Transverse colon (tissue), 4 donors: ENCODE measurements at regions not wholly inside any gene's neighbourhood (a gene's known extent, or its start where the extent isn't known, plus 50 kb on each side); places are given as distances from the start of the nearest gene placed in this dataset.

Source experiments
- DNase-seq: peaks from one replicate; pipeline ENCODE4 v3.0.0-alpha.2; 2019
- H3K27ac ChIP-seq, 4 donors: fragments of 200-600 bp; sonication (generic); 2 replicates each; pipeline ENCODE4 v1.5.1; 2016 to 2018; ENCODE audit warnings: inconsistent platforms in 4 of 4
- H3K27me3 ChIP-seq: fragments of 200-600 bp; sonication (generic); 2 replicates; pipeline ENCODE4 v1.5.1; 2017; ENCODE audit warnings: inconsistent platforms
- H3K36me3 ChIP-seq, 4 donors: fragments of 200-600 bp; sonication (generic); 2 replicates each; pipeline ENCODE4 v1.5.1; 2017 to 2019; ENCODE audit warnings: inconsistent platforms in 4 of 4
- H3K4me1 ChIP-seq, 4 donors: fragments of 200-600 bp; sonication (generic); 2 replicates each; pipeline ENCODE4 v1.5.1; 2017 to 2020; ENCODE audit warnings: inconsistent platforms in 4 of 4
- H3K4me3 ChIP-seq, 4 donors: fragments of 200-600 bp; sonication (generic); 1 replicate in 1 of 4; 2 replicates in 3 of 4; pipeline versions ENCODE4 v1.5.1 to v1.6.1; 2017 to 2019; ENCODE audit warnings: inconsistent platforms in 4 of 4
- H3K9me3 ChIP-seq, 2 donors: fragments of 200-600 bp; sonication (generic); 2 replicates each; pipeline ENCODE4 v1.5.1; 2017 to 2019; ENCODE audit warnings: inconsistent platforms in 2 of 2
- CTCF ChIP-seq, 5 experiments: fragments of 200-600 bp in 3 of 5; fragments of 450-650 bp in 2 of 5; sonication (generic) in 3 of 5; IDR thresholded peaks; 1 replicate in 2 of 5; 2 replicates in 3 of 5; pipeline ENCODE4 v1.5.1; 2016 to 2017; ENCODE audit warnings: antibody characterized with exemption in 5 of 5, inconsistent platforms in 3 of 5, mild to moderate bottlenecking in 2 of 5, moderate library complexity in 1 of 5
- EP300 ChIP-seq: sonication (generic); formaldehyde crosslinking; IDR thresholded peaks from one replicate; pipeline ENCODE4 v1.6.1; 2017; ENCODE audit warnings: antibody characterized with exemption, low read depth
- POLR2A ChIP-seq: fragments of 450-650 bp; IDR thresholded peaks from one replicate; pipeline ENCODE4 v1.6.1; 2016; ENCODE audit warnings: antibody characterized with exemption, mild to moderate bottlenecking, moderate library complexity
- POLR2AphosphoS5 ChIP-seq, 3 donors: sonication (generic); formaldehyde crosslinking; IDR thresholded peaks; one replicate each; pipeline ENCODE4 v1.6.1; 2016; ENCODE audit warnings: antibody characterized with exemption in 3 of 3
- whole genome bisulfite sequencing, 2 donors: methylation state at CpG; one replicate each; pipeline ENCODE4 v1.1.5; 2018; ENCODE audit warnings: low coverage in 1 of 2; 5-methylcytosine and 5-hydroxymethylcytosine counted together
- in situ Hi-C, 4 donors: fragments of 200-750 bp; cut with MboI; loops; one replicate each; pipeline versions ENCODE4 v1.15.0 to v1.15.1; 2017; ENCODE audit warnings: low sequenced_read_pairs in 3 of 4, low pct_ligation_motif_present in 1 of 4, low pct_unique_long_range_greater_than_20kb in 1 of 4
- intact Hi-C: fragments of 100-400 bp; cut with DNase I; formaldehyde crosslinking; loops from one replicate; pipeline ENCODE4 v1.15.1; 2023; ENCODE audit warnings: low total_unique reads

- no peaks in the 10 kb centered on the region for H3K36me3 ChIP-seq
- no peaks in the 10 kb centered on the region for H3K27me3 ChIP-seq
- DNase-seq, result no peak
- no peak for TF ChIP-seq CTCF (IDR thresholded peaks at IDR 0.05)
- TF ChIP-seq EP300, result no peak
- TF ChIP-seq POLR2AphosphoS5 (IDR thresholded peaks at IDR 0.05), result no peak
- no peak for TF ChIP-seq POLR2A
- in situ Hi-C loops, result no loop called here
- H3K27ac ChIP-seq, result no peak overlapping the region
- intact Hi-C loops, result no loop called here
- H3K9me3 ChIP-seq, result no peaks in the 10 kb centered on the region
- no peak overlapping the region for H3K4me3 ChIP-seq
- 74% methylated on average over 7 of the region's 7 CpGs; no CpG with 5 or more reads in 1 of the 2 donors for WGBS, 2 donors
- H3K4me1 ChIP-seq, result no peaks in the 10 kb centered on the region
These were observed 236.4 kb upstream of the MID1 start for GRCh38 chrX:10856797-10857196.

GRCh38 chrX:10859353-10859752 is 239.0 kb upstream of the MID1 start:
- H3K9me3 ChIP-seq, result no peaks in the 10 kb centered on the region
- H3K4me1 ChIP-seq, result no peaks in the 10 kb centered on the region
- no peak for DNase-seq
- no peak overlapping the region for H3K27ac ChIP-seq
- H3K36me3 ChIP-seq, result no peaks in the 10 kb centered on the region
- 73% methylated on average over 3 of the region's 3 CpGs; no CpG with 5 or more reads in 1 of the 2 donors for WGBS, 2 donors
- in situ Hi-C loops (no loop called here), intact Hi-C loops (no loop called here)
- H3K27me3 ChIP-seq, result no peaks in the 10 kb centered on the region
- TF ChIP-seq CTCF (IDR thresholded peaks at IDR 0.05), result no peak
- TF ChIP-seq POLR2AphosphoS5 (IDR thresholded peaks at IDR 0.05), result no peak
- TF ChIP-seq POLR2A, result no peak
- no peak for TF ChIP-seq EP300
- no peak overlapping the region for H3K4me3 ChIP-seq

GRCh38 chrX:10875995-10876394 is 235.1 kb upstream of the HCCS start:
- intact Hi-C loops (no loop called here), in situ Hi-C loops (no loop called here)

GRCh38 chrX:10882484-10882883 is 228.6 kb upstream of the HCCS start:
- H3K4me3 ChIP-seq, result no peak overlapping the region
- intact Hi-C loops, result no loop called here
- DNase-seq, result no peak
- H3K27ac ChIP-seq, result no peak overlapping the region
- TF ChIP-seq EP300, result no peak
- TF ChIP-seq POLR2AphosphoS5 (IDR thresholded peaks at IDR 0.05), result no peak
- TF ChIP-seq CTCF (IDR thresholded peaks at IDR 0.05), result no peak
- TF ChIP-seq POLR2A, result no peak
- H3K9me3 ChIP-seq, result no peaks in the 10 kb centered on the region
- in situ Hi-C loops, result no loop called here
- H3K27me3 ChIP-seq, result no peaks in the 10 kb centered on the region
- no peaks in the 10 kb centered on the region for H3K4me1 ChIP-seq
- no peaks in the 10 kb centered on the region for H3K36me3 ChIP-seq
- 17 to 82% methylated on average over 1 to 4 of the region's 4 CpGs for WGBS, 2 donors

More at GRCh38 chrX:10875995-10876394, 235.1 kb upstream of the HCCS start:
- WGBS, 2 donors, result 55% methylated on average over 1 of the region's 1 CpG; no CpG with 5 or more reads in 1 of the 2 donors
- Histone ChIP-seq H3K9me3 (no peaks in the 10 kb centered on the region), H3K27me3 (no peaks in the 10 kb centered on the region), H3K4me3 (no peak overlapping the region), H3K4me1 (no peaks in the 10 kb centered on the region), H3K36me3 (no peaks in the 10 kb centered on the region), H3K27ac (no peak overlapping the region)
- DNase-seq, result no peak
- no peak for TF ChIP-seq EP300

GRCh38 chrX:10884246-10884645 is 226.9 kb upstream of the HCCS start:
- WGBS, 2 donors, result 63 to 88% methylated on average over 1 to 2 of the region's 2 CpGs
- no peaks in the 10 kb centered on the region for H3K27me3 ChIP-seq
- TF ChIP-seq POLR2AphosphoS5 (IDR thresholded peaks at IDR 0.05) (no peak), EP300 (no peak), CTCF (IDR thresholded peaks at IDR 0.05) (no peak), POLR2A (no peak)
- DNase-seq, result no peak
- intact Hi-C loops (no loop called here), in situ Hi-C loops (no loop called here)
- no peaks in the 10 kb centered on the region for H3K36me3 ChIP-seq
- H3K4me1 ChIP-seq, result no peaks in the 10 kb centered on the region
- H3K4me3 ChIP-seq, result no peak overlapping the region
- no peaks in the 10 kb centered on the region for H3K9me3 ChIP-seq
- H3K27ac ChIP-seq, result no peak overlapping the region
